IMR-90 (cell line): ENCODE measurements at regions not wholly inside any gene's neighbourhood (a gene's known extent, or its start where the extent isn't known, plus 50 kb on each side); places are given as distances from the start of the nearest gene placed in this dataset.

Source experiments
- ATAC-seq: fragments of 200-7000 bp; cut with Tn5 transposase; 2 replicates; pipeline ENCODE4 v1.9.1; 2020; ENCODE audit warnings: low read depth, mild to moderate bottlenecking, moderate library complexity
- BruUV-seq: library from RNA; stranded (reverse); fragments of 400-500 nt; replicated peaks from 2 replicates; lab custom pipeline; 2021; lab: Mats Ljungman, UMichigan
- CTCF ChIA-PET: fragments of 300-600 bp; formaldehyde crosslinking; extraction: SDS; loops from one replicate; lab custom pipeline; 2021; ENCODE audit warnings: antibody characterized with exemption; lab: Yijun Ruan, JAX
- POLR2A ChIA-PET: fragments of 300-600 bp; sonication (Branson Sonifier 250); formaldehyde crosslinking; loops from one replicate; lab custom pipeline; 2022; ENCODE audit warnings: antibody characterized with exemption; ENCODE audit not compliant: unreplicated experiment; lab: Charles Lee
- DNase-seq: peaks from one replicate; pipeline ENCODE4 v3.0.0; 2013
- H2AFZ ChIP-seq: replicated peaks from 2 replicates; pipeline ENCODE3; 2013; ENCODE audit warnings: low read length, mild to moderate bottlenecking; ENCODE audit not compliant: poor library complexity
- H2AK5ac ChIP-seq: 2 replicates; pipeline ENCODE4 v1.6.1; 2013; ENCODE audit warnings: low read depth, low read length, inconsistent platforms
- H2AK9ac ChIP-seq: replicated peaks from 2 replicates; pipeline ENCODE3; 2013; ENCODE audit warnings: mild to moderate bottlenecking, low read depth, low read length, moderate library complexity; ENCODE audit not compliant: poor library complexity
- H2BK120ac ChIP-seq: 2 replicates; pipeline ENCODE4 v1.6.1; 2013; ENCODE audit warnings: low read depth, low read length, inconsistent platforms
- H2BK15ac ChIP-seq: 3 replicates; pipeline ENCODE4 v1.6.1; 2013; ENCODE audit warnings: low read depth, low read length, inconsistent platforms
- H2BK20ac ChIP-seq: 2 replicates; pipeline ENCODE4 v1.6.1; 2013; ENCODE audit warnings: low read depth, mild to moderate bottlenecking, inconsistent platforms, low read length, moderate library complexity
- H2BK5ac ChIP-seq: 2 replicates; pipeline ENCODE4 v1.6.1; 2013; ENCODE audit warnings: mild to moderate bottlenecking, low read depth, low read length, inconsistent platforms; ENCODE audit not compliant: poor library complexity, severe bottlenecking
- H3K14ac ChIP-seq: replicated peaks from 2 replicates; pipeline ENCODE4 v1.6.1; 2013; ENCODE audit warnings: low read depth, low read length, inconsistent platforms
- H3K18ac ChIP-seq: 2 replicates; pipeline ENCODE4 v1.6.1; 2013; ENCODE audit warnings: low read depth, low read length, control low read depth
- H3K23ac ChIP-seq: 2 replicates; pipeline ENCODE4 v1.6.1; 2013; ENCODE audit warnings: low read depth, low read length, inconsistent platforms
- H3K27ac ChIP-seq: 2 replicates; pipeline ENCODE4 v1.5.1; 2013; ENCODE audit warnings: mild to moderate bottlenecking, control low read depth, low read length; ENCODE audit not compliant: insufficient read depth
- H3K27me3 ChIP-seq: 2 replicates; pipeline ENCODE4 v1.6.1; 2013; ENCODE audit warnings: low read length; ENCODE audit not compliant: control insufficient read depth, insufficient read depth
- H3K36me3 ChIP-seq: 2 replicates; pipeline ENCODE4 v1.6.1; 2013; ENCODE audit warnings: low read length, mixed read lengths; ENCODE audit not compliant: control insufficient read depth, insufficient read depth
- H3K4ac ChIP-seq: 2 replicates; pipeline ENCODE4 v1.6.1; 2013; ENCODE audit warnings: low read depth, low read length, inconsistent platforms
- H3K4me1 ChIP-seq: 2 replicates; pipeline ENCODE4 v1.6.1; 2013; ENCODE audit warnings: low read length, mixed read lengths; ENCODE audit not compliant: control insufficient read depth, insufficient read depth
- H3K4me2 ChIP-seq: 2 replicates; pipeline ENCODE4 v1.6.1; 2013; ENCODE audit warnings: low read depth, mild to moderate bottlenecking, control low read depth, low read length, moderate library complexity
- H3K4me3 ChIP-seq: 2 replicates; pipeline ENCODE4 v1.5.1; 2013; ENCODE audit warnings: low read depth, mild to moderate bottlenecking, control low read depth, low read length, moderate library complexity; ENCODE audit not compliant: insufficient read depth
- H3K56ac ChIP-seq: 2 replicates; pipeline ENCODE4 v1.6.1; 2013; ENCODE audit warnings: low read length, inconsistent platforms; ENCODE audit not compliant: insufficient read depth; ENCODE audit errors: extremely low read depth
- H3K79me1 ChIP-seq, 2 experiments: 2 replicates each; pipeline ENCODE4 v1.6.1; 2013; ENCODE audit warnings: low read length in 2 of 2, inconsistent platforms in 1 of 2, low read depth in 1 of 2
- H3K9ac ChIP-seq: 2 replicates; pipeline ENCODE4 v1.6.1; 2013; ENCODE audit warnings: low read depth, low read length, control low read depth
- H3K9me1 ChIP-seq: 2 replicates; pipeline ENCODE4 v1.6.1; 2013; ENCODE audit warnings: low read length, inconsistent platforms; ENCODE audit not compliant: insufficient read depth
- H3K9me3 ChIP-seq: 2 replicates; pipeline ENCODE4 v1.6.1; 2013; ENCODE audit warnings: low read length; ENCODE audit not compliant: control insufficient read depth, insufficient read depth
- H4K20me1 ChIP-seq: 2 replicates; pipeline ENCODE4 v1.6.1; 2013; ENCODE audit warnings: low read length, inconsistent platforms; ENCODE audit not compliant: insufficient read depth
- H4K5ac ChIP-seq: 2 replicates; pipeline ENCODE4 v1.6.1; 2013; ENCODE audit warnings: mild to moderate bottlenecking, low read depth, low read length, control low read depth
- H4K8ac ChIP-seq, 2 experiments: 2 replicates each; pipeline ENCODE4 v1.6.1; 2013; ENCODE audit warnings: low read depth in 2 of 2, low read length in 2 of 2, control low read depth in 1 of 2, inconsistent platforms in 1 of 2
- H4K91ac ChIP-seq: 2 replicates; pipeline ENCODE4 v1.6.1; 2013; ENCODE audit warnings: low read depth, low read length, inconsistent platforms; ENCODE audit not compliant: insufficient read depth
- BHLHE40 ChIP-seq: fragments of 150-350 bp; IDR thresholded peaks from 2 replicates; pipeline ENCODE4 v1.6.1; 2016; ENCODE audit warnings: mild to moderate bottlenecking, low read depth, low read length
- CEBPB ChIP-seq: IDR thresholded peaks from 2 replicates; pipeline ENCODE4 v1.6.1; 2012; ENCODE audit warnings: low read depth, low read length, improper control_type of control experiment
- CHD1 ChIP-seq: IDR thresholded peaks from 2 replicates; pipeline ENCODE4 v1.6.1; 2012; ENCODE audit warnings: low read depth, low read length, improper control_type of control experiment
- CTCF ChIP-seq: conservative IDR thresholded peaks from 2 replicates; pipeline ENCODE4 v1.5.1; 2012; ENCODE audit warnings: mild to moderate bottlenecking, low read depth, low read length, improper control_type of control experiment
- ELK1 ChIP-seq: fragments of 150-350 bp; IDR thresholded peaks from 2 replicates; pipeline ENCODE4 v1.6.1; 2016; ENCODE audit warnings: low read depth, mild to moderate bottlenecking, low read length, moderate library complexity, borderline replicate concordance
- FOS ChIP-seq: fragments of 150-350 bp; IDR thresholded peaks from 2 replicates; pipeline ENCODE4 v1.6.1; 2016; ENCODE audit warnings: low read depth, low read length
- MAFK ChIP-seq: IDR thresholded peaks from 2 replicates; pipeline ENCODE4 v1.6.1; 2012; ENCODE audit warnings: low read depth, low read length, improper control_type of control experiment
- MAZ ChIP-seq: IDR thresholded peaks from 2 replicates; pipeline ENCODE4 v1.6.1; 2012; ENCODE audit warnings: low read depth, mild to moderate bottlenecking, low read length, improper control_type of control experiment, moderate library complexity, borderline replicate concordance
- NFE2L2 ChIP-seq: fragments of 150-350 bp; IDR thresholded peaks from 2 replicates; pipeline ENCODE4 v1.6.1; 2016; ENCODE audit warnings: low read depth, mild to moderate bottlenecking, low read length
- POLR2A ChIP-seq: IDR thresholded peaks from 2 replicates; pipeline ENCODE4 v1.6.1; 2012; ENCODE audit warnings: mild to moderate bottlenecking, low read depth, low read length
- RAD21 ChIP-seq: IDR thresholded peaks from 2 replicates; pipeline ENCODE4 v1.6.1; 2012; ENCODE audit warnings: low read length, improper control_type of control experiment
- RCOR1 ChIP-seq: IDR thresholded peaks from 2 replicates; pipeline ENCODE4 v1.6.1; 2012; ENCODE audit warnings: mild to moderate bottlenecking, low read length, improper control_type of control experiment; ENCODE audit not compliant: insufficient replicate concordance
- RFX5 ChIP-seq: IDR thresholded peaks from 2 replicates; pipeline ENCODE4 v1.8.0; 2012; ENCODE audit warnings: low read depth, mild to moderate bottlenecking, low read length, moderate library complexity
- SMC3 ChIP-seq: fragments of 150-350 bp; IDR thresholded peaks from 2 replicates; pipeline ENCODE4 v1.6.1; 2016; ENCODE audit warnings: low read depth, mild to moderate bottlenecking, antibody characterized with exemption, low read length, moderate library complexity
- USF2 ChIP-seq: fragments of 150-350 bp; IDR thresholded peaks from 2 replicates; pipeline ENCODE4 v1.6.1; 2017; ENCODE audit warnings: mild to moderate bottlenecking, antibody characterized with exemption, low read length, low read depth
- WGBS, 2 experiments: methylation state at CpG; one replicate each; pipeline versions ENCODE4 v1.1.5 to v1.1.7; 2013; ENCODE audit warnings: missing lambda C conversion rate in 2 of 2; ENCODE audit not compliant: insufficient read length in 1 of 2; ENCODE audit errors: extremely low coverage in 2 of 2; 5-methylcytosine and 5-hydroxymethylcytosine counted together
- dilution Hi-C: fragments of 300-500 bp; cut with HindIII; formaldehyde crosslinking; loops from one replicate; pipeline ENCODE4 v1.14.3; 2018; ENCODE audit warnings: low sequenced_read_pairs; ENCODE audit not compliant: unreplicated experiment
- in situ Hi-C: fragments of 300-500 bp; cut with MboI; formaldehyde crosslinking; loops from 3 replicates; pipeline ENCODE4 v1.14.3; 2019; ENCODE audit warnings: low sequenced_read_pairs, inconsistent platforms, mixed read lengths
- intact Hi-C: fragments of 100-400 bp; cut with micrococcal nuclease; formaldehyde crosslinking; loops from 2 replicates; pipeline ENCODE4 v1.10.0; 2022

GRCh38 chr10:128377988-128378387 lies 251.8 kb upstream of the MKI67 start:
- no peak overlapping the region for H2AK5ac ChIP-seq

More at GRCh38 chr10:128377988-128378387, 251.8 kb upstream of the MKI67 start:
- in situ Hi-C loops, result no loop called here
- dilution Hi-C loops, result no loop called here
- Histone ChIP-seq H4K20me1 (no peaks in the 10 kb centered on the region), H2AFZ (no peak overlapping the region), H3K4me2 (no peak overlapping the region), H3K27ac (no peak overlapping the region), H2AK9ac (no peak overlapping the region), H3K4ac (no peak overlapping the region), H3K79me1 (no peaks in the 10 kb centered on the region), H2BK5ac (no peak overlapping the region), H2BK15ac (no peak overlapping the region), H3K9me3 (peaks cover 51% of the 10 kb centered on the region), H3K14ac (no peak overlapping the region), H3K9me1 (no peaks in the 10 kb centered on the region), H2BK20ac (no peak overlapping the region), H4K91ac (no peak overlapping the region), H3K23ac (no peak overlapping the region), H3K36me3 (no peaks in the 10 kb centered on the region), H2BK120ac (no peak overlapping the region), H3K18ac (no peak overlapping the region), H3K4me1 (no peaks in the 10 kb centered on the region), H3K4me3 (no peak overlapping the region), H4K5ac (no peak overlapping the region), H3K56ac (no peak overlapping the region), H3K27me3 (no peaks in the 10 kb centered on the region), H3K9ac (no peak overlapping the region), H4K8ac (no peak overlapping the region)
- POLR2A ChIA-PET, result no interaction called here
- CTCF ChIA-PET, result no interaction called here
- intact Hi-C loops, result no loop called here
- ATAC-seq (no peak), DNase-seq (no peak)
- TF ChIP-seq MAZ (no peak), POLR2A (no peak), ELK1 (no peak), SMC3 (no peak), MAFK (no peak), CHD1 (no peak), RFX5 (no peak), NFE2L2 (no peak), CTCF (no peak), CEBPB (no peak), FOS (no peak), RCOR1 (no peak), USF2 (no peak), RAD21 (no peak), BHLHE40 (no peak)
- BruUV-seq, result no TSS peak
- WGBS, 2 experiments, result 11% methylated on average over 3 of the region's 3 CpGs; no CpG with 5 or more reads in 1 of the 2 experiments
